Keratinocyte (primary cell): ENCODE measurements at regions not wholly inside any gene's neighbourhood (a gene's known extent, or its start where the extent isn't known, plus 50 kb on each side); places are given as distances from the start of the nearest gene placed in this dataset.

Source experiments
- CTCF ChIP-seq, 3 experiments: IDR thresholded peaks in 1 of 3; conservative IDR thresholded peaks in 1 of 3; optimal IDR thresholded peaks in 1 of 3; 2 replicates in 2 of 3; 3 replicates in 1 of 3; pipeline versions ENCODE3 to v1.5.1; 2011; ENCODE audit warnings: low read length in 3 of 3, mild to moderate bottlenecking in 3 of 3, moderate library complexity in 2 of 3, control low read depth in 1 of 3, inconsistent platforms in 1 of 3; ENCODE audit not compliant: insufficient read depth in 2 of 3; ENCODE audit errors: extremely low read depth in 1 of 3
- EZH2 ChIP-seq: IDR thresholded peaks from one replicate; pipeline ENCODE4 v1.6.1; 2012; ENCODE audit warnings: inconsistent platforms, mild to moderate bottlenecking, low read length, moderate library complexity

GRCh38 chr20:19839053-19839452 is 81.0 kb downstream of the RIN2 start:
- TF ChIP-seq EZH2 (no peak), CTCF (optimal IDR thresholded peaks at IDR 0.05 in 1 of 3, IDR thresholded peaks at IDR 0.05 in 1 of 3, conservative IDR thresholded peaks at IDR 0.05 in 1 of 3; ENCODE audit: extremely low read depth in 1 of 3, insufficient read depth in 2 of 3, low read length in 3 of 3) (no peak)
